ENCODE measurements at regions not wholly inside any gene's neighbourhood (a gene's known extent, or its start where the extent isn't known, plus 50 kb on each side); places are given as distances from the start of the nearest gene placed in this dataset.

- no peak for DNase-seq
Observed at GRCh38 chr4:156593464-156593863, 378.1 kb downstream of the PDGFC start.

- no peak for DNase-seq
Observed at GRCh38 chr4:156591679-156592078, 379.9 kb downstream of the PDGFC start.

- no peak for DNase-seq
Observed at GRCh38 chr4:156584100-156584499, 387.5 kb downstream of the PDGFC start.

- no peak for DNase-seq
Observed at GRCh38 chr4:156583265-156583664, 388.3 kb downstream of the PDGFC start.

- DNase-seq: no peak
Observed at GRCh38 chr4:156581282-156582063, 390.1 kb downstream of the PDGFC start.

- DNase-seq: no peak
Observed at GRCh38 chr4:156578713-156579112, 392.9 kb downstream of the PDGFC start.

GRCh38 chr4:156578005-156578404 lies 393.6 kb downstream of the PDGFC start:
- DNase-seq: no peak

- no peak for DNase-seq
Observed at GRCh38 chr4:156576946-156577345, 394.7 kb downstream of the PDGFC start.

- no peak for DNase-seq
Observed at GRCh38 chr4:156575430-156576073, 396.0 kb downstream of the PDGFC start.

- DNase-seq: no peak
Observed at GRCh38 chr4:156571146-156571545, 400.5 kb downstream of the PDGFC start.

GRCh38 chr4:156569535-156569934 lies 402.1 kb downstream of the PDGFC start:
- DNase-seq: no peak

GRCh38 chr4:156568484-156568883 lies 403.1 kb downstream of the PDGFC start:
- no peak for DNase-seq

GRCh38 chr4:156568041-156568440 lies 403.6 kb downstream of the PDGFC start:
- no peak for DNase-seq

- no peak for DNase-seq
Observed at GRCh38 chr4:156560701-156561100, 410.9 kb downstream of the PDGFC start.

GRCh38 chr4:156559346-156559745 lies 412.3 kb downstream of the PDGFC start:
- no peak for DNase-seq

- DNase-seq: no peak
Observed at GRCh38 chr4:156558373-156559025, 413.1 kb downstream of the PDGFC start.

GRCh38 chr4:156557920-156558319 lies 413.7 kb downstream of the PDGFC start:
- no peak for DNase-seq

GRCh38 chr4:156556336-156556735 lies 415.3 kb downstream of the PDGFC start:
- no peak for DNase-seq

GRCh38 chr4:156553659-156554058 lies 417.9 kb downstream of the PDGFC start:
- DNase-seq: no peak

- no peak for DNase-seq
Observed at GRCh38 chr4:156547891-156548290, 423.7 kb downstream of the PDGFC start.

- no peak for DNase-seq
Observed at GRCh38 chr4:156547439-156547838, 424.2 kb downstream of the PDGFC start.

- no peak for DNase-seq
Observed at GRCh38 chr4:156545003-156545785, 426.4 kb downstream of the PDGFC start.

- DNase-seq: no peak
Observed at GRCh38 chr4:156539376-156539775, 432.2 kb downstream of the PDGFC start.
